ENCODE measurements at regions not wholly inside any gene's neighbourhood (a gene's known extent, or its start where the extent isn't known, plus 50 kb on each side); places are given as distances from the start of the nearest gene placed in this dataset.

GRCh38 chr7:28231176-28231575 is 50.6 kb upstream of the JAZF1 start:
- TF ChIP-seq CTCF (IDR thresholded peaks at IDR 0.05; ENCODE audit: insufficient read depth, low read depth, low read length), result no peak
- H3K4me3 ChIP-seq (ENCODE audit: low read depth, low read length), result no peak overlapping the region
- DNase-seq (ENCODE audit: low read depth), result no peak

GRCh38 chr7:28236560-28236959 is 56.0 kb upstream of the JAZF1 start:
- H3K4me3 ChIP-seq (ENCODE audit: low read depth, low read length), result no peak overlapping the region
- DNase-seq (ENCODE audit: low read depth), result no peak
- no peak for TF ChIP-seq CTCF (IDR thresholded peaks at IDR 0.05; ENCODE audit: insufficient read depth, low read depth, low read length)

- DNase-seq (ENCODE audit: low read depth), result no peak
- TF ChIP-seq CTCF (IDR thresholded peaks at IDR 0.05; ENCODE audit: insufficient read depth, low read depth, low read length), result no peak
- H3K4me3 ChIP-seq (ENCODE audit: low read depth, low read length), result no peak overlapping the region
Measured at GRCh38 chr7:28237363-28237762, 56.8 kb upstream of the JAZF1 start.

GRCh38 chr7:28239823-28240204 is 59.2 kb upstream of the JAZF1 start:
- no peak for DNase-seq (ENCODE audit: low read depth)
- TF ChIP-seq CTCF (IDR thresholded peaks at IDR 0.05; ENCODE audit: insufficient read depth, low read depth, low read length), result no peak
- H3K4me3 ChIP-seq (ENCODE audit: low read depth, low read length), result no peak overlapping the region

GRCh38 chr7:28240481-28240880 is 59.9 kb upstream of the JAZF1 start:
- no peak overlapping the region for H3K4me3 ChIP-seq (ENCODE audit: low read depth, low read length)
- no peak for TF ChIP-seq CTCF (IDR thresholded peaks at IDR 0.05; ENCODE audit: insufficient read depth, low read depth, low read length)
- DNase-seq (ENCODE audit: low read depth), result no peak

GRCh38 chr7:28243861-28244260 is 63.3 kb upstream of the JAZF1 start:
- TF ChIP-seq CTCF (IDR thresholded peaks at IDR 0.05; ENCODE audit: insufficient read depth, low read depth, low read length), result no peak
- no peak for DNase-seq (ENCODE audit: low read depth)
- H3K4me3 ChIP-seq (ENCODE audit: low read depth, low read length), result no peak overlapping the region

GRCh38 chr7:28245123-28245878 is 64.7 kb upstream of the JAZF1 start:
- no peak for DNase-seq (ENCODE audit: low read depth)

More at GRCh38 chr7:28245123-28245878, 64.7 kb upstream of the JAZF1 start:
- H3K4me3 ChIP-seq (ENCODE audit: low read depth, low read length), result no peak overlapping the region
- no peak for TF ChIP-seq CTCF (IDR thresholded peaks at IDR 0.05; ENCODE audit: insufficient read depth, low read depth, low read length)
